ENCODE measurements at regions not wholly inside any gene's neighbourhood (a gene's known extent, or its start where the extent isn't known, plus 50 kb on each side); places are given as distances from the start of the nearest gene placed in this dataset.
A peak's percentile ranks its signal among the peaks of the same experiment; 100 is the strongest.

GRCh38 chr10:22825841-22826240, 102.0 kb upstream of the ARMC3 start:
- ATAC-seq (peak; percentile 95), DNase-seq (ENCODE audit: low spot score) (peak; percentile 35)
- no peak overlapping the region; the same call in 1 of the 2 replicates for H3K27ac Mint-ChIP-seq
- POLR2A ChIA-PET = no interaction called here
- peaks cover 12% of the 10 kb centered on the region; the same call in 1 of the 2 replicates for H3K4me1 Mint-ChIP-seq
- TF ChIP-seq ZBTB43 (CRISPR knock-in tag; IDR thresholded peaks at IDR 0.05) (no peak), USF2 (CRISPR knock-in tag; IDR thresholded peaks at IDR 0.05) (no peak), GRHL2 (CRISPR knock-in tag; IDR thresholded peaks at IDR 0.05; ENCODE audit: insufficient replicate concordance, severe bottlenecking) (no peak), AFF4 (CRISPR knock-in tag; IDR thresholded peaks at IDR 0.05; ENCODE audit: borderline replicate concordance) (no peak), ATF6 (CRISPR knock-in tag; IDR thresholded peaks at IDR 0.05) (no peak), ATF3 (CRISPR knock-in tag; conservative IDR thresholded peaks at IDR 0.05) (no peak), ZNF512 (CRISPR knock-in tag; IDR thresholded peaks at IDR 0.05; ENCODE audit: borderline replicate concordance) (no peak)
- H3K9me3 Mint-ChIP-seq = peaks cover 28% of the 10 kb centered on the region
- H3K27me3 Mint-ChIP-seq (ENCODE audit: low read depth) = no peaks in the 10 kb centered on the region
- no peak overlapping the region for H3K4me3 Mint-ChIP-seq
- CTCF ChIA-PET = no interaction called here
- H3K36me3 Mint-ChIP-seq = peaks cover 7% of the 10 kb centered on the region

GRCh38 chr10:22824984-22825383, 102.9 kb upstream of the ARMC3 start:
- Mint-ChIP-seq H3K27me3 (ENCODE audit: low read depth) (no peaks in the 10 kb centered on the region), H3K27ac (no peak overlapping the region), H3K36me3 (peaks cover 7% of the 10 kb centered on the region), H3K4me3 (no peak overlapping the region), H3K9me3 (peaks cover 28% of the 10 kb centered on the region), H3K4me1 (peaks cover 12% of the 10 kb centered on the region; the same call in 1 of the 2 replicates)
- no peak for TF ChIP-seq MAX (CRISPR knock-in tag; IDR thresholded peaks at IDR 0.05)
- no peak for TF ChIP-seq CDX4 (CRISPR knock-in tag; IDR thresholded peaks at IDR 0.05; ENCODE audit: borderline replicate concordance)
- no peak for TF ChIP-seq ERG (CRISPR knock-in tag; IDR thresholded peaks at IDR 0.05)
- DNase-seq (ENCODE audit: low spot score) = no peak
- no peak for ATAC-seq
- ChIA-PET POLR2A (no interaction called here), CTCF (no interaction called here)
